MM.1S (cell line): ENCODE measurements at regions not wholly inside any gene's neighbourhood (a gene's known extent, or its start where the extent isn't known, plus 50 kb on each side); places are given as distances from the start of the nearest gene placed in this dataset.

ENCODE experiments used
- DNase-seq: peaks from one replicate; pipeline ENCODE4 v3.0.0-alpha.2; 2015
- H2AFZ ChIP-seq: fragments of 300-600 bp; sonication (generic); 2 replicates; pipeline ENCODE4 v1.6.0; 2016; ENCODE audit warnings: antibody characterized with exemption, low read length
- H3F3A ChIP-seq: fragments of 300-600 bp; sonication (generic); 2 replicates; pipeline ENCODE4 v1.6.1; 2016; ENCODE audit warnings: mild to moderate bottlenecking, antibody characterized with exemption, low read length, moderate library complexity, mixed read lengths; ENCODE audit not compliant: insufficient read depth
- H3K27ac ChIP-seq: fragments of 300-600 bp; sonication (generic); 2 replicates; pipeline ENCODE4 v1.5.1; 2016; ENCODE audit warnings: mild to moderate bottlenecking, low read length
- H3K27me3 ChIP-seq: fragments of 300-600 bp; sonication (generic); replicated peaks from 2 replicates; pipeline ENCODE4 v1.6.0; 2016; ENCODE audit warnings: low read length; ENCODE audit not compliant: insufficient read depth
- H3K36me3 ChIP-seq: fragments of 300-600 bp; sonication (generic); replicated peaks from 2 replicates; pipeline ENCODE4 v1.6.1; 2016; ENCODE audit warnings: mild to moderate bottlenecking, low read length, mixed read lengths; ENCODE audit not compliant: insufficient read depth
- H3K4me1 ChIP-seq: fragments of 300-600 bp; sonication (generic); 2 replicates; pipeline ENCODE4 v1.6.1; 2016; ENCODE audit warnings: low read length, mixed read lengths
- H3K4me2 ChIP-seq: fragments of 300-600 bp; sonication (generic); 2 replicates; pipeline ENCODE4 v1.6.0; 2016; ENCODE audit warnings: low read depth, low read length
- H3K4me3 ChIP-seq: fragments of 300-600 bp; sonication (generic); 2 replicates; pipeline ENCODE4 v1.5.1; 2016; ENCODE audit warnings: low read length, mixed read lengths
- H3K79me2 ChIP-seq: fragments of 300-600 bp; sonication (generic); 2 replicates; pipeline ENCODE4 v1.6.1; 2016; ENCODE audit warnings: mixed run types, low read length, mixed read lengths
- H3K9ac ChIP-seq: fragments of 300-600 bp; sonication (generic); 2 replicates; pipeline ENCODE4 v1.6.1; 2016; ENCODE audit warnings: low read length, mixed read lengths
- H3K9me2 ChIP-seq: fragments of 300-600 bp; sonication (generic); replicated peaks from 2 replicates; pipeline ENCODE4 v1.6.1; 2016; ENCODE audit warnings: mild to moderate bottlenecking, low read length, mixed read lengths; ENCODE audit not compliant: insufficient read depth
- H3K9me3 ChIP-seq: fragments of 300-600 bp; sonication (generic); replicated peaks from 2 replicates; pipeline ENCODE4 v1.6.1; 2016; ENCODE audit warnings: mild to moderate bottlenecking, low read length, mixed read lengths; ENCODE audit not compliant: insufficient read depth
- H4K20me1 ChIP-seq: fragments of 300-600 bp; sonication (generic); 2 replicates; pipeline ENCODE4 v1.6.1; 2016; ENCODE audit warnings: mild to moderate bottlenecking, low read length, moderate library complexity, mixed read lengths; ENCODE audit not compliant: insufficient read depth
- CTCF ChIP-seq: fragments of 300-600 bp; sonication (generic); IDR thresholded peaks from 2 replicates; pipeline ENCODE4 v1.5.1; 2016; ENCODE audit warnings: antibody characterized with exemption, low read length, mixed read lengths
- EZH2 ChIP-seq: fragments of 300-600 bp; sonication (generic); optimal IDR thresholded peaks from 2 replicates; pipeline ENCODE3; 2017; ENCODE audit warnings: low read depth, mild to moderate bottlenecking, antibody characterized with exemption, low read length, mixed read lengths
- EZH2phosphoT487 ChIP-seq: fragments of 300-600 bp; sonication (generic); IDR thresholded peaks from 2 replicates; pipeline ENCODE4 v1.6.1; 2018; ENCODE audit warnings: antibody characterized with exemption, low read length

GRCh38 chr6:119523556-119523955 is 174.0 kb upstream of the MAN1A1 start:
- Histone ChIP-seq H3K27me3 (no peaks in the 10 kb centered on the region), H3K36me3 (no peaks in the 10 kb centered on the region), H3F3A (no peaks in the 10 kb centered on the region), H3K9ac (no peak overlapping the region), H3K9me3 (no peaks in the 10 kb centered on the region), H3K9me2 (no peaks in the 10 kb centered on the region), H3K27ac (no peak overlapping the region), H2AFZ (no peak overlapping the region), H4K20me1 (no peaks in the 10 kb centered on the region), H3K4me2 (no peak overlapping the region), H3K4me1 (0 out of 2 replicates have a peak, but pooled peaks cover 5% of the 10 kb centered on the region), H3K79me2 (no peaks in the 10 kb centered on the region), H3K4me3 (no peak overlapping the region)
- no peak for DNase-seq
- TF ChIP-seq EZH2: no peak
- no peak for TF ChIP-seq EZH2phosphoT487
- TF ChIP-seq CTCF: no peak

GRCh38 chr6:119521251-119521650 is 171.7 kb upstream of the MAN1A1 start:
- Histone ChIP-seq H3K4me2 (no peak overlapping the region), H4K20me1 (no peaks in the 10 kb centered on the region), H3K4me3 (no peak overlapping the region), H2AFZ (no peak overlapping the region), H3K9me3 (no peaks in the 10 kb centered on the region), H3K9me2 (no peaks in the 10 kb centered on the region), H3K27me3 (no peaks in the 10 kb centered on the region), H3K4me1 (0 out of 2 replicates have a peak, but pooled peaks cover 11% of the 10 kb centered on the region), H3K27ac (no peak overlapping the region), H3F3A (no peaks in the 10 kb centered on the region), H3K9ac (no peak overlapping the region), H3K36me3 (no peaks in the 10 kb centered on the region), H3K79me2 (no peaks in the 10 kb centered on the region)
- no peak for DNase-seq
- no peak for TF ChIP-seq CTCF
- TF ChIP-seq EZH2phosphoT487: no peak
- TF ChIP-seq EZH2: no peak

GRCh38 chr6:119517428-119517827 is 167.9 kb upstream of the MAN1A1 start:
- Histone ChIP-seq H3K79me2 (no peaks in the 10 kb centered on the region), H3K4me3 (no peak overlapping the region), H3F3A (no peaks in the 10 kb centered on the region), H3K4me1 (0 out of 2 replicates have a peak, but pooled peaks cover 5% of the 10 kb centered on the region), H2AFZ (no peak overlapping the region), H4K20me1 (no peaks in the 10 kb centered on the region), H3K27me3 (no peaks in the 10 kb centered on the region), H3K9ac (no peak overlapping the region), H3K9me2 (no peaks in the 10 kb centered on the region), H3K4me2 (no peak overlapping the region), H3K36me3 (no peaks in the 10 kb centered on the region), H3K9me3 (no peaks in the 10 kb centered on the region), H3K27ac (no peak overlapping the region)
- no peak for TF ChIP-seq EZH2phosphoT487
- no peak for TF ChIP-seq EZH2
- no peak for TF ChIP-seq CTCF
- DNase-seq: no peak
